ENCODE measurements at regions not wholly inside any gene's neighbourhood (a gene's known extent, or its start where the extent isn't known, plus 50 kb on each side); places are given as distances from the start of the nearest gene placed in this dataset.

DNA sequence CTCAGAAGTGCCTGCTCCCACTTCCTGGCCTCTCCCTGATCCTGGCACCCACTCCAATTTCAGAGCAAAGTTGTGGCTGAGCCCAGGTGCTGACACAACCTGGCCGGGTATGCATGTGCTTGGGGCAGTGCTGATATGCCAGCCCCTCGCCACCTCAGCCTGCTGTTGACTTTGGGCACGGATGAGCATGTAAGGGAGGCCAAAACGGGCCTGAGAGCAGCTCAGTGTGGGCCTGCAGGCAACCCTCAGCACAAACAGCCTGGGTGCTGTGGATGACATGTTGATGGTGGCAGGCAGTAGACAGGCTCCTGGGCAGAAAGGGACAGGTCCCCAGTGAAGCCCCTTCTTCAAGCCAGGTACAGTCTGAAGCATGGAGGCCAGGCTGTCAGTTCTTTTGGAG lies 553.6 kb upstream of the FSIP2 start:
- ATAC-seq (no peak), DNase-seq (no peak)
- intact Hi-C loops (cut with DNase I), result no loop called here
- TF ChIP-seq POLR2A (IDR thresholded peaks at IDR 0.05), result no peak
- TF ChIP-seq, protein P1, sequence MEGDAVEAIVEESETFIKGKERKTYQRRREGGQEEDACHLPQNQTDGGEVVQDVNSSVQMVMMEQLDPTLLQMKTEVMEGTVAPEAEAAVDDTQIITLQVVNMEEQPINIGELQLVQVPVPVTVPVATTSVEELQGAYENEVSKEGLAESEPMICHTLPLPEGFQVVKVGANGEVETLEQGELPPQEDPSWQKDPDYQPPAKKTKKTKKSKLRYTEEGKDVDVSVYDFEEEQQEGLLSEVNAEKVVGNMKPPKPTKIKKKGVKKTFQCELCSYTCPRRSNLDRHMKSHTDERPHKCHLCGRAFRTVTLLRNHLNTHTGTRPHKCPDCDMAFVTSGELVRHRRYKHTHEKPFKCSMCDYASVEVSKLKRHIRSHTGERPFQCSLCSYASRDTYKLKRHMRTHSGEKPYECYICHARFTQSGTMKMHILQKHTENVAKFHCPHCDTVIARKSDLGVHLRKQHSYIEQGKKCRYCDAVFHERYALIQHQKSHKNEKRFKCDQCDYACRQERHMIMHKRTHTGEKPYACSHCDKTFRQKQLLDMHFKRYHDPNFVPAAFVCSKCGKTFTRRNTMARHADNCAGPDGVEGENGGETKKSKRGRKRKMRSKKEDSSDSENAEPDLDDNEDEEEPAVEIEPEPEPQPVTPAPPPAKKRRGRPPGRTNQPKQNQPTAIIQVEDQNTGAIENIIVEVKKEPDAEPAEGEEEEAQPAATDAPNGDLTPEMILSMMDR (IDR thresholded peaks at IDR 0.05), result no peak
- H3K36me3 ChIP-seq (replicated peaks in 1 of 2; ENCODE audit: insufficient read depth in 1 of 2, low read depth in 2 of 2), result no peaks in the 10 kb centered on the region
- H3K9me3 ChIP-seq, result no peaks in the 10 kb centered on the region
- no peaks in the 10 kb centered on the region for H3K27me3 ChIP-seq
- no peak overlapping the region for H3K4me3 ChIP-seq
- WGBS, 2 donors, result 77 to 84% methylated on average over 2 to 4 of the region's 4 CpGs
- no peak overlapping the region for H3K27ac ChIP-seq
- H3K4me1 ChIP-seq, result no peaks in the 10 kb centered on the region

DNA sequence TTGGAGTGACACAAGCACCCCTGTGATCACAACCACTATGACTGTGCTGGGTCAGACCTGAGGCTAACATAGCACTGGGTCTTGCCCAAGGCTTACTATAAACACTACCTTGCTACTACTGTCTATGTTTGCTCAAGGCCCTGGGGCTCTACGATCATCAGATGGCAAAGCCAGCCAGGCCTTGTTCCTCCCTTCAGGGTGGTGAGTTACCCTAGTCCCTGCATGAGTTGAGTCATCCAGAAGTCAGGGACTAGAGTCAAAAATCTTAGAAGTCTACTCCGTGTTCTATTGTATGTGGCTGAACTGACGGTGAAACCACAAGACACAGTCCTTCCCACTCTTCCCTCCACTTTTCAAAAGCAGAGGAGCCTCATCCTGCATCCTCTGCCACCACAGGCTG lies 551.2 kb upstream of the FSIP2 start:
- Histone ChIP-seq H3K4me3 (no peak overlapping the region), H3K36me3 (replicated peaks in 1 of 2; ENCODE audit: insufficient read depth in 1 of 2, low read depth in 2 of 2) (no peaks in the 10 kb centered on the region), H3K9me3 (no peaks in the 10 kb centered on the region), H3K4me1 (no peaks in the 10 kb centered on the region), H3K27me3 (no peaks in the 10 kb centered on the region), H3K27ac (no peak overlapping the region)
- TF ChIP-seq POLR2A (IDR thresholded peaks at IDR 0.05), result no peak
- TF ChIP-seq, protein P1 (IDR thresholded peaks at IDR 0.05), result no peak
- no peak for DNase-seq
- WGBS, 2 donors, result 67 to 69% methylated on average over 3 of the region's 3 CpGs
- intact Hi-C loops (cut with DNase I), result no loop called here
- no peak for ATAC-seq

DNA sequence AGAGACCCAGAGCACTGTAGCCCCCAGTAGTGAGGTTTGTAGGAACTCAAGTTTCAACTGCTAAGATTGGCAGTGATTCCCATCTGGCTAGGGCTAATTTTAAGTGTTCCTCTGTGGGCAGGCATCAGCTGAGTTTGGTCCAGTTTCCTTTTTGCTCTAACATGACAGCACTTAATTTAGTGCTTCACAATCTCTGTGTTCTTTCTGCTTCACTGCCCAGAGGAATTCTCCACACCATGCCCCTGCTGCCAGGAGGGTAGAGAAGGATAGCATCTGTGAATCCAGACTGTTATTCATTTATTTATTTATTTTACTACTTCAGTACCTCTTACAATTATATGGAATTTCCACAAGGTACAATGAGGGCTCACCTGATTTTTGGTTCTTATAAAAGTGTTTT lies 549.9 kb upstream of the FSIP2 start:
- Histone ChIP-seq H3K4me3 (no peak overlapping the region), H3K4me1 (no peaks in the 10 kb centered on the region), H3K27me3 (no peaks in the 10 kb centered on the region), H3K9me3 (no peaks in the 10 kb centered on the region), H3K27ac (no peak overlapping the region), H3K36me3 (replicated peaks in 1 of 2; ENCODE audit: insufficient read depth in 1 of 2, low read depth in 2 of 2) (no peaks in the 10 kb centered on the region)
- DNase-seq, result no peak
- ATAC-seq, result no peak
- intact Hi-C loops (cut with DNase I), result no loop called here
- TF ChIP-seq, protein P1 (IDR thresholded peaks at IDR 0.05), result no peak
- TF ChIP-seq POLR2A (IDR thresholded peaks at IDR 0.05), result no peak

DNA sequence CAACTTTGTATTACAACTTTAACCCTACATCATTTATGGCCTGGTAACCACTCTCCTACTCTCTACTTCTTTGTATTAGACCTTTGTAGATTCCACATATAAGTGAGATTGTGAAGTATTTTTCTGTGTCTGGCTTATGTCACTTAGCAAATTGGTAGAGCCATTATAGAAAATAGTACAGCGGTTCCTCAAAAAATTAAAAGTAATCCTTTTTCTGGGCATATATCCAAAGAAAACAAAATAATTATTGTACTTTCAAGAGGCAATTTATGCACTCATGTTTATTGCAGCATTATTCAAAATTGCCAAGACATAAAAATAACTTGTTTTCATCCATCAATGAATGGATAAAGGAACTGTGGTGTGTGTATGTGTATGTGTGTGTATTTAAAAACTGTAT lies 537.5 kb upstream of the FSIP2 start:
- H3K4me3 ChIP-seq, result no peak overlapping the region
- H3K36me3 ChIP-seq (replicated peaks in 1 of 2; ENCODE audit: insufficient read depth in 1 of 2, low read depth in 2 of 2), result no peaks in the 10 kb centered on the region
- no peaks in the 10 kb centered on the region for H3K4me1 ChIP-seq
- ATAC-seq (no peak), DNase-seq (no peak)
- intact Hi-C loops (cut with DNase I), result no loop called here
- no peaks in the 10 kb centered on the region for H3K9me3 ChIP-seq
- 24 to 39% methylated on average over 1 of the region's 1 CpG for WGBS, 2 donors
- no peaks in the 10 kb centered on the region for H3K27me3 ChIP-seq
- H3K27ac ChIP-seq, result no peak overlapping the region
- TF ChIP-seq, protein P1 (IDR thresholded peaks at IDR 0.05), result no peak
- TF ChIP-seq POLR2A (IDR thresholded peaks at IDR 0.05), result no peak

DNA sequence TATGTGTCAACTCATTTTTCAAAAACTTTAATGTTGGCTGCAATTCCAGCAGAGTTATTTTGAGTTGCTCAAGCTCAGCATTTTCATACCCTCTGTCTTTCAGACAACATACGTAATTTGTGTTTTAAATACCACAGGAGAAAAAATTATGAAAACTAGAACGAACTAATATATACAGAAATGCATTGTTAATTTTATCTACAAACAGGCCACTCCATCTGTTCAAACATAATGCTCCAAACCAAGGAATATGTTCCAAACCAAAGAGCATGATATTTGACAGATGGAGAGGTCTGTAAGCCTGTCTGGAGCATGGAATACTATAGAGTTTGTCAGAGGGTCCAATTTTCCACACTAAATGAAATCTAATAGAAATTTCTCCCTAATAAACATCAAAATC lies 536.2 kb upstream of the FSIP2 start:
- WGBS, 2 donors, result 63 to 68% methylated on average over 2 of the region's 2 CpGs
- no peaks in the 10 kb centered on the region for H3K27me3 ChIP-seq
- H3K4me3 ChIP-seq, result no peak overlapping the region
- no peak overlapping the region for H3K27ac ChIP-seq
- TF ChIP-seq, protein P1 (IDR thresholded peaks at IDR 0.05), result no peak
- no peak for TF ChIP-seq POLR2A (IDR thresholded peaks at IDR 0.05)
- H3K36me3 ChIP-seq (replicated peaks in 1 of 2; ENCODE audit: insufficient read depth in 1 of 2, low read depth in 2 of 2), result no peaks in the 10 kb centered on the region
- no peaks in the 10 kb centered on the region for H3K4me1 ChIP-seq
- DNase-seq, result no peak
- no peak for ATAC-seq
- intact Hi-C loops (cut with DNase I), result no loop called here
- H3K9me3 ChIP-seq, result no peaks in the 10 kb centered on the region

All from body of pancreas (tissue), 4 donors.